HepG2 (cell line): ENCODE measurements at regions not wholly inside any gene's neighbourhood (a gene's known extent, or its start where the extent isn't known, plus 50 kb on each side); places are given as distances from the start of the nearest gene placed in this dataset.

ENCODE experiments used
- ATF6 ChIP-seq: sonication (generic); formaldehyde crosslinking; conservative IDR thresholded peaks from 2 replicates; pipeline ENCODE4 v1.4.0; 2020; ENCODE audit warnings: missing genetic modification reagents
- BCL3 ChIP-seq: sonication (generic); formaldehyde crosslinking; IDR thresholded peaks from 2 replicates; pipeline ENCODE4 v1.5.1; 2020; ENCODE audit warnings: mild to moderate bottlenecking, missing genetic modification reagents, moderate library complexity
- CHD4 ChIP-seq: fragments of 200-600 bp; sonication (generic); IDR thresholded peaks from 2 replicates; pipeline ENCODE4 v1.7.0; 2017; ENCODE audit warnings: mild to moderate bottlenecking, low read length, borderline replicate concordance
- GABPB1 ChIP-seq: IDR thresholded peaks from 2 replicates; pipeline ENCODE4 v1.6.1; 2016; ENCODE audit warnings: mild to moderate bottlenecking, missing genetic modification reagents, moderate library complexity, missing compliant biosample characterization
- HNF4A ChIP-seq: sonication (generic); formaldehyde crosslinking; IDR thresholded peaks from 2 replicates; pipeline ENCODE4 v1.4.0; 2020; ENCODE audit warnings: missing genetic modification reagents
- HNRNPLL ChIP-seq: fragments of 200-400 bp; formaldehyde crosslinking; IDR thresholded peaks from 2 replicates; pipeline ENCODE4 v1.6.1; 2017; ENCODE audit warnings: mild to moderate bottlenecking, low read depth, low read length; ENCODE audit not compliant: poor library complexity, severe bottlenecking
- KDM1A ChIP-seq: IDR thresholded peaks from 2 replicates; pipeline ENCODE4 v1.6.1; 2016; ENCODE audit warnings: missing compliant biosample characterization
- NFKBIZ ChIP-seq: IDR thresholded peaks from 2 replicates; pipeline ENCODE4 v1.6.1; 2018; ENCODE audit warnings: missing genetic modification reagents, missing compliant biosample characterization
- NR0B2 ChIP-seq: sonication (generic); formaldehyde crosslinking; IDR thresholded peaks from 2 replicates; pipeline ENCODE4 v1.4.0; 2020; ENCODE audit warnings: mild to moderate bottlenecking, missing genetic modification reagents
- XRCC5 ChIP-seq: fragments of 200-400 bp; formaldehyde crosslinking; optimal IDR thresholded peaks from 2 replicates; pipeline ENCODE3; 2017; ENCODE audit warnings: mild to moderate bottlenecking, low read length
- ZNF225 ChIP-seq: sonication (generic); formaldehyde crosslinking; IDR thresholded peaks from 2 replicates; pipeline ENCODE4 v1.4.0; 2020; ENCODE audit warnings: mild to moderate bottlenecking, missing genetic modification reagents
- ZNF230 ChIP-seq: sonication (generic); formaldehyde crosslinking; IDR thresholded peaks from 2 replicates; pipeline ENCODE4 v1.4.0; 2020; ENCODE audit warnings: mild to moderate bottlenecking, missing genetic modification reagents
- ZNF24 ChIP-seq: fragments of 450-650 bp; IDR thresholded peaks from 2 replicates; pipeline ENCODE4 v1.6.1; 2017; ENCODE audit warnings: antibody characterized with exemption, mild to moderate bottlenecking
- ZNF335 ChIP-seq: sonication (generic); formaldehyde crosslinking; IDR thresholded peaks from 2 replicates; pipeline ENCODE4 v1.4.0; 2020; ENCODE audit warnings: missing genetic modification reagents
- ZNF563 ChIP-seq: sonication (generic); formaldehyde crosslinking; IDR thresholded peaks from 2 replicates; pipeline ENCODE4 v1.8.0; 2022; ENCODE audit warnings: mild to moderate bottlenecking, moderate library complexity, missing genetic modification reagents
- ZNF850 ChIP-seq: sonication (generic); formaldehyde crosslinking; conservative IDR thresholded peaks from 2 replicates; pipeline ENCODE4 v1.9.0; 2021; ENCODE audit warnings: mild to moderate bottlenecking, missing genetic modification reagents
- TF ChIP-seq, protein P1 (sequence below): sonication (generic); formaldehyde crosslinking; IDR thresholded peaks from 2 replicates; pipeline ENCODE4 v1.4.0; 2020; ENCODE audit warnings: missing genetic modification reagents, mild to moderate bottlenecking, borderline replicate concordance
- TF ChIP-seq, protein P2 (sequence below): sonication (generic); formaldehyde crosslinking; IDR thresholded peaks from 2 replicates; pipeline ENCODE4 v1.4.0; 2020; ENCODE audit warnings: mild to moderate bottlenecking, missing genetic modification reagents
- TF ChIP-seq, protein P3 (sequence below): IDR thresholded peaks from 2 replicates; pipeline ENCODE4 v1.6.1; 2016

- TF ChIP-seq, protein P1, sequence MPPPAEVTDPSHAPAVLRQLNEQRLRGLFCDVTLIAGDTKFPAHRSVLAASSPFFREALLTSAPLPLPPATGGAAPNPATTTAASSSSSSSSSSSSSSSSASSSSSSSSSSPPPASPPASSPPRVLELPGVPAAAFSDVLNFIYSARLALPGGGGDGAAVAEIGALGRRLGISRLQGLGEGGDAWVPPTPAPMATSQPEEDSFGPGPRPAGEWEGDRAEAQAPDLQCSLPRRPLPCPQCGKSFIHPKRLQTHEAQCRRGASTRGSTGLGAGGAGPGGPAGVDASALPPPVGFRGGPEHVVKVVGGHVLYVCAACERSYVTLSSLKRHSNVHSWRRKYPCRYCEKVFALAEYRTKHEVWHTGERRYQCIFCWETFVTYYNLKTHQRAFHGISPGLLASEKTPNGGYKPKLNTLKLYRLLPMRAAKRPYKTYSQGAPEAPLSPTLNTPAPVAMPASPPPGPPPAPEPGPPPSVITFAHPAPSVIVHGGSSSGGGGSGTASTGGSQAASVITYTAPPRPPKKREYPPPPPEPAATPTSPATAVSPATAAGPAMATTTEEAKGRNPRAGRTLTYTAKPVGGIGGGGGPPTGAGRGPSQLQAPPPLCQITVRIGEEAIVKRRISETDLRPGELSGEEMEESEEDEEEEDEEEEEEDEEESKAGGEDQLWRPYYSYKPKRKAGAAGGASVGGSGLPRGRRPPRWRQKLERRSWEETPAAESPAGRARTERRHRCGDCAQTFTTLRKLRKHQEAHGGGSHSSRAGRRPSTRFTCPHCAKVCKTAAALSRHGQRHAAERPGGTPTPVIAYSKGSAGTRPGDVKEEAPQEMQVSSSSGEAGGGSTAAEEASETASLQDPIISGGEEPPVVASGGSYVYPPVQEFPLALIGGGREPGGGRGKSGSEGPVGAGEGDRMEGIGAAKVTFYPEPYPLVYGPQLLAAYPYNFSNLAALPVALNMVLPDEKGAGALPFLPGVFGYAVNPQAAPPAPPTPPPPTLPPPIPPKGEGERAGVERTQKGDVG (CRISPR knock-in tag): no peak
- TF ChIP-seq KDM1A (CRISPR knock-in tag): no peak
- no peak for TF ChIP-seq ZNF850 (CRISPR knock-in tag)
- TF ChIP-seq, protein P2, sequence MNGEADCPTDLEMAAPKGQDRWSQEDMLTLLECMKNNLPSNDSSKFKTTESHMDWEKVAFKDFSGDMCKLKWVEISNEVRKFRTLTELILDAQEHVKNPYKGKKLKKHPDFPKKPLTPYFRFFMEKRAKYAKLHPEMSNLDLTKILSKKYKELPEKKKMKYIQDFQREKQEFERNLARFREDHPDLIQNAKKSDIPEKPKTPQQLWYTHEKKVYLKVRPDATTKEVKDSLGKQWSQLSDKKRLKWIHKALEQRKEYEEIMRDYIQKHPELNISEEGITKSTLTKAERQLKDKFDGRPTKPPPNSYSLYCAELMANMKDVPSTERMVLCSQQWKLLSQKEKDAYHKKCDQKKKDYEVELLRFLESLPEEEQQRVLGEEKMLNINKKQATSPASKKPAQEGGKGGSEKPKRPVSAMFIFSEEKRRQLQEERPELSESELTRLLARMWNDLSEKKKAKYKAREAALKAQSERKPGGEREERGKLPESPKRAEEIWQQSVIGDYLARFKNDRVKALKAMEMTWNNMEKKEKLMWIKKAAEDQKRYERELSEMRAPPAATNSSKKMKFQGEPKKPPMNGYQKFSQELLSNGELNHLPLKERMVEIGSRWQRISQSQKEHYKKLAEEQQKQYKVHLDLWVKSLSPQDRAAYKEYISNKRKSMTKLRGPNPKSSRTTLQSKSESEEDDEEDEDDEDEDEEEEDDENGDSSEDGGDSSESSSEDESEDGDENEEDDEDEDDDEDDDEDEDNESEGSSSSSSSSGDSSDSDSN: no peak
- no peak for TF ChIP-seq HNRNPLL
- peak; percentile 78 for TF ChIP-seq HNF4A (CRISPR knock-in tag)
- no peak for TF ChIP-seq ZNF335 (CRISPR knock-in tag)
- TF ChIP-seq, protein P3, sequence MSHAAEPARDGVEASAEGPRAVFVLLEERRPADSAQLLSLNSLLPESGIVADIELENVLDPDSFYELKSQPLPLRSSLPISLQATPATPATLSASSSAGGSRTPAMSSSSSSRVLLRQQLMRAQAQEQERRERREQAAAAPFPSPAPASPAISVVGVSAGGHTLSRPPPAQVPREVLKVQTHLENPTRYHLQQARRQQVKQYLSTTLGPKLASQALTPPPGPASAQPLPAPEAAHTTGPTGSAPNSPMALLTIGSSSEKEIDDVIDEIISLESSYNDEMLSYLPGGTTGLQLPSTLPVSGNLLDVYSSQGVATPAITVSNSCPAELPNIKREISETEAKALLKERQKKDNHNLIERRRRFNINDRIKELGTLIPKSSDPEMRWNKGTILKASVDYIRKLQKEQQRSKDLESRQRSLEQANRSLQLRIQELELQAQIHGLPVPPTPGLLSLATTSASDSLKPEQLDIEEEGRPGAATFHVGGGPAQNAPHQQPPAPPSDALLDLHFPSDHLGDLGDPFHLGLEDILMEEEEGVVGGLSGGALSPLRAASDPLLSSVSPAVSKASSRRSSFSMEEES: no peak
- no peak for TF ChIP-seq ZNF563 (CRISPR knock-in tag)
- TF ChIP-seq NR0B2: no peak
- peak; percentile 19 for TF ChIP-seq XRCC5
- no peak for TF ChIP-seq GABPB1
- 0 out of 2 replicates have a peak, but pooled peaks have one; percentile 18 for TF ChIP-seq NFKBIZ (CRISPR knock-in tag)
- no peak for TF ChIP-seq ZNF230
- no peak for TF ChIP-seq ATF6 (CRISPR knock-in tag)
- peak; percentile 42; the same call in 1 of the 2 replicates for TF ChIP-seq BCL3 (CRISPR knock-in tag)
- TF ChIP-seq ZNF24: no peak
- TF ChIP-seq CHD4: peak; percentile 28; the same call in 1 of the 2 replicates
- TF ChIP-seq ZNF225 (CRISPR knock-in tag): no peak
Measured at GRCh38 chr5:116864157-116864837, 289.7 kb upstream of the SEMA6A start (continued).
